HS-27A (cell line): ENCODE measurements at regions not wholly inside any gene's neighbourhood (a gene's known extent, or its start where the extent isn't known, plus 50 kb on each side); places are given as distances from the start of the nearest gene placed in this dataset.

Experiments
- DNase-seq: peaks from one replicate; pipeline ENCODE4 v3.0.0-alpha.2; 2012; ENCODE audit warnings: low read depth, missing footprints

DNA sequence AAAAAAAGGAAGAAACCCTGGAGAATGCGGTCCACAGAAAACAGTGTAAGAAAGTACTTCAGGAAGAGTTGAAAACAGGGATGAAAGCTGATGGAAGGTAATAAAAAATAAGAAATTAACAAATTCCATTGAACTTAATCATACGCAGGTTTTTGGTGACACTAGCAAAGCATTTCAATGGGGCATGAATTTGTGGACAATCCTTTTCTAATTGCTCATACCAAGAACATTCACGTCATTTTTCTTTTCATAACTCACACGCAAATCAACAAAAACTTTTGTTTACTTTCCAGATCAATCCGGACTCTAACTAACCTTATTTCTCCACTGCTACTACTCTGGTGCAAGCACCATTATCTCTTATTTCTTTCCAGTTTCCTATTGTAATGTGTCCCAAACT, 1195.0 kb downstream of the SLITRK5 start:
- DNase-seq: no peak

DNA sequence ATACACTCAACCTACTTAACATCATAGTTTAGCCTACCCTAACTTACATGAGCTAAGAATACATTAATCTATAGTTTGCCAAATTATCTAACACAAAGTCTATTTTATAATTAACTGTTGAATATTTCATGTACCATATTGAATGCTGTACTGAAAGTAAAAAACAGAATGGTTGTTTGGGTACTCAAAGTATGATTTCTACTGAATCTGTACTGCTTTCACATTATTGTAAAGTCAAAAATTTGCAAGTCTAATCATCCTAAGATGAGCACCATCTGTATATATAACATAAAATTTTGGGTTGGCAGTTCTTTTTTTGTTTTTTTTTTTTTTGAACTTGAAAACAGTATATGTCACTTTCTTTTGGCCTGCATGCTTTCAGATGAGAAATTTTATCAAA, 1212.6 kb downstream of the SLITRK5 start:
- no peak for DNase-seq

DNA sequence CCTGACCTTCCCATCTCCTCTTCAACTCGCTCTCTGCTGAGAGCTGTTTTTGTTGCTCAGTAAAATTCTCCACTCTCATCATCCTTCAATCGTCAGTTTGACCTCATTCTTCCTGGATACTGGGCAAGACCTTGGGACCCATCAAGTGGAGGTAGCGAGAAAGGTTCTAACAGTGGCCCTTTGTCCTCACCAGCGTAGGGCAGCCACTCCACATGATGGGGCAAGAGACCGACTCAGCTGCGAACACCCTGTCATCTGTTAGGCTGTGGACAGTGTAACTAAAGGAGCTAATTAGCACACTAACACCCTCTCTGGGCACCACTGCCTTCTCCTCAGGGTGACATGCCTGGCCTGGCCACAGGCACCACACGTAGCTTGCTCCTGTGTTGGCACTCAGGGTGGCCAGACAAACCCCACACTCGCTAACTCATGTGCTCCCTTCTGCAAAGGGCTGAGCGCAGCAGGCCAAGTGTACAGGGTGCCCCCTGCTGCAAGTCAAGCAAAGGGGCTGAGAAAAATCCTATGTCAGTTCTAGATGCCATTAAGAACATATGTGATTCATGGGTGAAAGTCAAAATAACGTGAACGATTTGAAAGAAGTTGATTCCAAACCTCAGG, 1216.0 kb downstream of the SLITRK5 start:
- no peak for DNase-seq

DNA sequence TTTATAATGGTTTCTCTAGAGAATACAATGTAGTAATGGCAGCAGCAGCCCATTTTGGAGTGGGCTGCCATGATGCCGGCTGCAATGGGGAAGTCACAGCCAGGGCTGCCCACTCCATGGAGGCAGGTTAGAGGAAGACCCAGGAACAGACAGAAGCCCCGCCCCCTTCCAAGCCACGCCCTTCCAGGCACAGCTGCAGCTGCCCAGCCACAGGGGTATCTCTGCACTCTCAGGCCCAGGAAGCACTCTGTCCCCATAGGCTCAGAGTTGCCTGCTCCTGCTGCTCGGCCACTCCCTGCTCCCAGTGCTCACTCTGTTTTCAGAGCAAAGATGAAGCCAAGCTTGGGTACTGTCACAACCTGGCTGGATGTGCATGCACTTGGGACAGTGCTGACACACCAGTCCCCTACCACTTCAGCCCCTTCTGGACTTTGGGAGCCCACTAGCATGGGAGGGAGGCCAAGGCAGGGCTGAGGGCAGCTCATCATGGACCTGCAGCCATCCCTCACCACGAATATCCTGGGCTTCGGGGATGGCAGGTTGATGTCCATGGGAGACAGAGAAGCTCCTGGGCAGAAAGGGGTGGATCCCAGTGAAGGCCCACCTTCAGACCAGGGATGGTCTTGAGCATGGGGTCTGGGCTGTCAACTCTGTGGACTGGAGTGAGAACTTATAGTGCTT, 1224.2 kb downstream of the SLITRK5 start:
- DNase-seq: no peak

DNA sequence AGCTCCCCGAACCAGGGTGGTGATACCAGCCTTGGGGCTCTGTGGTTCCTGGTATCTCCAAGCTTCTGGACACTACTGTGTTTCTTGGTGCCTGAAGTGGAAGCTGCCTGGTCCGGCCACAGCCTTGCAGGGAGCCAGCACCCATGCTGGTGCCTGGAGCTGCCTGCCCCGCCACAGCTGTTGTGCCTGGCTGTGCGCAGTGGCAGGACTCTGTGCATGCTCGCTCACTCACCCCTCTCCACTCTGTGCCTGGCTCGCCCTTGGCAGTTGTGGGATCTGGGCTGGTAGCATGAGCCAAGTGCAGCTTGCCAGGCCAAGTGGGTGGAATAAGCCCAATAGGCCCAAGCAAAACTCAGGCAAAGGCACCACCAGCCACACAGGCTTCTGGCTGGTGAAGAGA, 1225.3 kb downstream of the SLITRK5 start:
- no peak for DNase-seq

DNA sequence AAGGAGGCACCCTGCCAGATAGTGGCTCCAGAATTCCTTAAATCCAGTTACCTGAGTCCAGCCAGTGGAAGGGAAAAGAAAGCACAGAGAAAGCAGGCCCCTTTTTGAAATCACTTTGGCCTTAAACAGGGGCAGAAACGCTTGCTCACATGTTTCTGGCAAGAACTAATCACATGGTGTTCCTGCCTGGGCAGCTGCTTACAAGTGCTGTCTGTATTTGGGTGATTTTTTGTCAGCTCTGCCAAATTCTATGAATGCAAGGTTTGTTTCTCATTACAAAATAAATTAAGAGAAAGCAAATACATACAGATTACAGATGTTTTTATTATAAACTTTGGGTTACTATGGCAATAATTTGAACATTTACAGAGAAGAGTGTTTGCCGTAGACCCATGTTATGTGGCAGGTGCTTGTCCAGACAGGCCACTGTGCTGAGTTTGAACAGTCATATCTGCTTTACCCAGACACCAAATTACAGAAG, 1237.8 kb downstream of the SLITRK5 start:
- DNase-seq: no peak

DNA sequence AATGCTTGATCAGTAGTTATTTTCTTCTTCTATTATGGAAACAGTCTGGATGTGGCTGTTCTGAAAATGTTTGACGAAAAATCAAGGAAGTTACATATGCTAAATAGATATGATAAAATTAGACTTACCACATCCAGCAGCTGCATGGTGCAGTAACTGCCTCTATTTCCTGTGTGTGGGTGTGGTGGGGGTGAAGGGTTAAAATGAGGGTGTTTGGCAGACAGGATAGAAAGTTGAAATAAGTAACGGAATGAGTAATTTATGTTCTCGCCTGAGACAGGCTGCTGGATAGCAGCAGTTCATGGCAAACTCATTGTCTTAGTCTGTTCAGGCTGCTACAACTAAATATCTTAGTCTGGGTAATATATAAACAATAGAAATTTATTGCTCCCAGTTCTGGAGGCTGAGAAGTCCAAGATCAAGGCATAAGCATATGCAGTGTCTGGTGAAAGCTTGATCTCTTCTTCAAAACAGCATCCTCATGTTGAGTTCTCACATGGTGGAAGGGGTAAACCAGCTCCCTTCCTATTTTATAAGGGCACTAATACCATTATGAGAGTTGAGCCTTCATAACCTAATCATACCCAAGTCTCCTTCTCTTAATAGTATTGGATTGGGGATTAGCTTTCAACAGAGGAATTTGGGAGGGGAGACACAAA, 1248.9 kb downstream of the SLITRK5 start:
- no peak for DNase-seq

DNA sequence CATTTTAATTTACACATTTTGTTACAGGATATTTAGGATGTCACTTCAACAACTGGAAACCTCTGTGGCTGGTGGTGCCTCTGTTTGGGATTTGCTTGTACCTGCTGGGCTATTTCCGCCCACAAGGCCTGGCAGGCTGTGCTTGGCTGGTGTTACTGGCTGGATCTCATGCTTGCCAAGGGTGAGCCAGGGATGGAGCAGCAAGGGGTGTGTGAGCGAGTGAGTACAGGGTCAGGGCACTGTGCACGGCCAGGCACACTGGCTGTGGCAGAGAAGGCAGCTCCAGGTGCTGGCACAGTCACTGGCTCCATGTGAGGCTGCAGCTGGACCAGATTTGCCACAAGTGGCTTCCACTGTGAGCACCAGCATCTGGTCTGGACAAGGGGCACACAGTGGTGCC, 1254.8 kb downstream of the SLITRK5 start:
- DNase-seq: no peak

DNA sequence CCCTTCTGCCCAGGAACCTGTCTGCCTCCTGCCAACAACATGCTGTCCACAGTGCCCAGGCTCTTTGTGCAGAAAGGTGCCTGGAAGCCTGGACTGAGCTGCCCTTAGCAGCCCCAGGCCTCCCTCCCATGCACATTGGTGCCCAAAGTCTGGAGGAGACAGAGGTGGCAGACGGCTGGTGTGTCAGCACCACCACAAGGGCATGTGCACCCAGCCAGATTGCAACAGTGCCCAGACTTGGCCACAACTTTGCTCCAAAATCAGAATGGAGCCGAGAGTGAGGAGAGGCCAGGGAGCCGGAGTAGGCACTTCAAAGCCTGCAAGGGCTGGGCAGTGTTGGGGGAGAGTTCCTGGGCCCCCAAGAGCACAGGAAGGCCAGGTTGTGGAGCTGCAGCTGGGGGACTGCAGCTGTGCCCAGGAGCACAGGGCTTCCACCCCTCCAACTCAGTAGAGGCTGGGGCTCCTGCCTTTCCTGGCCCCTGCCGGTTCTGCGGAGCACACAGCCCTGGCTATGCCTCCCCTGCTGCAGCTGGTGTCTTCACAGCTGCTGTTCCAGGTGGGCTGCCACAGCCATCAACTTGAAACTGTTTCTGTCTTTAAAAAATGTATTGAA, 1255.8 kb downstream of the SLITRK5 start:
- DNase-seq: no peak

DNA sequence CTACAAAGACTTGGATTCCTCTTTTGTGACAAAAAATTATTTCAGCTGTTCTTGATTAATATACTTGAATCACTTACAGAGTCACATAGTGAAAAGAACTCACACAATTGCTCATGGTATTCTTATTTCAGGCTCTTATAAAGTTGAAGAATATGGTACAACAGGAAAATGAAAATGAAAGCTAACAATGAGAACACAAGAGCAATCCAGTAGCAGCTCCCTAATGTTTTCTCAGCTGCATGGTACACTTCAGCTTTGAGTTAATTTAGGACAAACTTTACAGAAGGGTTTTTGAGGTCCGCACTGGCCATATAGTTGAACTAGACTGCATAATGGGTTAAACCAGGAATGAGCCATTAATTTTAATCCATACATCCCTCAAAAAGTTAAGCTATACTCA, 1261.8 kb downstream of the SLITRK5 start:
- no peak for DNase-seq

DNA sequence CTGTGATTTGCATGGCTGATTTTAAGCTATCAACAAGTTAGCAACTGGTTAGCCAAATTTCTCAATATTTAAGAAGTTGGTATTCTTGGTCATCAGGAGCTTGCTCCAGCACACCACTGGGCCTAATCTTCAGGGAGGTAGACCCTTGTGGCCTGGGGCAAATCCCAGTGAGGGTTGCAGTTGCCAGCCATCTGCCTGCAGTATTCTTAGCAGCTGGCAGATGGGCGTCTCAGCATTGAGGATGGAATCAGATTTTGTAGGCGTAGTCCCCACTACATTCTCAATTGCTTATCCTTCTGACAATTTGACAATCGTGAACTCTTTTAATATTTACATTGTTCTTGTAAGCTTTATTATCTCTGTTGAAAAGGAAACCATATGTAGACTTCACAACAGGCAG, 1266.2 kb downstream of the SLITRK5 start:
- no peak for DNase-seq

DNA sequence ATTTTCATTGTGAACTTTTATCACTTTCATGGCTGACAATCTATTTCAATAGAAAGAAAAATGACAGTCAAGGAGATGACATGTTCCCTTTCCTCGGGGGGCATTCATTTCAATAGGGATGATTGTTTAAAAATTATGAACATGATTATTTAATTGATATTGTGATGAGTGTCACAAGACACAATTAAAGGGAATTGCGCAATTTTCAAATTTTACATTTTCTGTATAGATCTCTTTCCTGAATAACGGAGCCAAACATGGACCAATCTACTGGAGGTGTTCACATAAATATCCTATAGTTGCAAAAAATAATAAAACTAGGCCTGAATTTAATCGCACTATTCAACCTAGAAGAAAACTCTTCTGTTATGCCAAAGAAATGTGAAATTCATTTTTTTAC, 1274.6 kb downstream of the SLITRK5 start:
- no peak for DNase-seq

DNA sequence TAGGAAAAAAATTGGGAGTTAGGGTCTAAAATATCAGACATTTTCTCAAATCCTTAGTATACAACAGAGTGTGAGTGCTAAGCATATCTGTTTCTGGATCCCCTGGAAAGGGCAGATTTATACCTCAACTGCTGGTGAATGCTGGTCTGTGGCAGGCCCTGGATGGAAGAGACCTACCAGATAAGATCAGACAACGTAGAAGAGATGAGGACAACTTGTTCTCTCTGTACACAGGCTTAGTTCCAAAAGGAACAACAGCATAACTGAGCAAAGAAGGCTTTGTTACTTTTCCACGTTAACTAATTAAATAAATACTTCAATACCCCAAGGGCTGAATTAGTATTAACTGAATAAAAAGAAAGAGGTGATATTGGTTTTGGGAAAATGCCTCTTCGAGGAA, 1277.3 kb downstream of the SLITRK5 start:
- DNase-seq: no peak

DNA sequence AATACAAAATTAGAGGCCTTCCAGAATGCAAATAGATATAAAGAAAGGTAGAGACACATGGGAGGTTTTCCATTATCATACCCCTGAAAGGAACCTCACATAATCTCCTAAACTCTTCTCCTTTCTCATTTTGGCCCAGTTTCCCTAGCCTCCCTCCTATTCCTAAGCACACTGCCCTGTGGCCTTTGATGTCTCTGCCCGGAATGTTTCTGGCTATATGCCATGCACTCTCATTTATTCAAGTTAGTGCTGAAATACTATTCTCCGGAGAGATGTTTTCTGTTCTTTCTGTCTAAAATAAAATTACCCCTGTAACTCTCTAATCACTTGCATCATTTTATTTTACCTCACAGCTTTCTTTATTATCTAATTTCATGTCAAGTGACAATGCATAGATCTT, 1287.7 kb downstream of the SLITRK5 start:
- DNase-seq: no peak

DNA sequence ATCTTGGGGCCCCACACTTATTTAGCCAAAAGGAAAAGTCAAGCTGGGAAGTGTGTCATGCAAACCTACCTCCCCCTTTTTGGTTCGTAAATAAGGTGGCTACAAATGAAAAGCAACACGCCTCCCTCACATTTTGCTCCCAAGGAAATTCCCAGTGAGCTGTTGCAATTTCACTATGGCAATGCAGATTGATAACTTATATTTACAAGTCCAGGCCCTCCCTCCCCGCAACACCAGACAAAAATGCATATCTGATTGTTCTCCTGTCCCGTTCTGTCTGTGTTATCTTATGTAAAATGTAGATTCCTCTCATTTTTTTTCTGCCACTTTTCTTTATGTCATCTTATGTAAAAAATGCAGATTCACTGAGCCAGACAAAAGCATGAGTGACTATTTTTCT, 1305.3 kb downstream of the SLITRK5 start:
- no peak for DNase-seq

DNA sequence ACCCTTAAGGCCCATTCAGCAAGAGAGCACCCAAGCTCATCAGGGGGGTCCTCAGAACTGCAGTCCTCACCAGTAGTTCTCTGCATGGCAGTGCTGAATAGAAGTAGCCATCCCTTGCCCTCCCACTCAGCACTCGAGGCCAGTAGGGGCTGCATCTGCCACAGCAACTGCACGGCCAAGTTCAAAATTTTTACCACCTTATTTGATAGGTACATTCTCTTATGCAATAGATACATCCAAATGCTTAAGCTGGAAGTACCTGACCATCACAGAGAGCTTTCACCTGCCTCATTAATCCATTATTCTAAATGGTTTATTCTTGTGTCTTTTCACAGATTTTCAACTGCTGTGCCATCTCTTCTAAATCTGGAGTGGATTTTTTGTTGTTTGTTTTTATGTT, 1307.4 kb downstream of the SLITRK5 start:
- DNase-seq: no peak

DNA sequence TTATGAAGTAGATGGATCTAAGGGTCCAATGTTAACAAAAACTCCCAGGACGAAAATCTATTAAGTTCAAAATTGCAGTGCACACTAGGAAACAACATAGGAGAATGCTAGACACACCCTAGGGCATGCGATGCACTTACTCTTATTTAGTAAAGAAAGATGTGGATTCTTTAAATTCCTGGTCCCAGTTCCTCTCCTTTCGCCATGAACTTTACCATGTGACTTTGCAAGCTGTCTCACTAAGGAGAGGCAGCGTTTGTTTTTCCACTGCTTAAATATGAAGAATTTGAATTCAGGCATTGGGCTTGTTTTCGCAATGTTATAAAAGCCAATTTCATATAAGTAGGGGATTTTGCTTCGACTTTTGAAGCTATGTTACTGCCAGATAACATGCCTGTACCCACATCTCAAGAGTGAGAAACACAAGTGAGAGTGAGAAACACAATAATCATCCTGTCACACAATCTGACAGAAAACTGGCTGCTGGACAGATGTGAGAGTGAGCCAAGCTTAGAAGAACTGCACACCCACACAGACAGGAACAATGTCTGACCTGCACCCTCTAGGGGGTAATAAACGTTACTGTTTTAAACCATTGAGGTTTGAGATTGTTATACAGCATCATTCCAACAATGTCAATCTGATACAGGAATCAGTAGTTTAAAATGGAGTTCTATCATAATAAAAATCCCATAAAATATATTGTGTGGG, 1308.4 kb downstream of the SLITRK5 start:
- no peak for DNase-seq

DNA sequence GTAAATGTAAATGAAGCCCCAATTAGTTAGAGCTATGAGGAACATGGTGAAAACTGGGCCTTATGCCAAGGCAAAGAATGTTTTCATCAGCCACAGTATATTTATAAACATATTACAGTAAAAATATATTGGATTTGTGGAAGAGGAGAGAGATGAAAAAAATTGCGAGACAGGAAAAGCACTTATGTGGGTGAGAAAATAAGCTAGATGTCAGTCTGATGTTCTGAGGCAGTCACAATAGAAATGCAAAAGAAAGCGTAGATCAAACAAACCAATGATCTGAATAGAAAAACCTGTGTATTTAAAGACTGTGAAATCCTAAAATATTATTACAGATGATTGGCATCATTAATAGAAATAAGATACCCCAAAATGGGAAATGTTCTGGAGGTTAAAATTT, 1332.5 kb downstream of the SLITRK5 start:
- no peak for DNase-seq

DNA sequence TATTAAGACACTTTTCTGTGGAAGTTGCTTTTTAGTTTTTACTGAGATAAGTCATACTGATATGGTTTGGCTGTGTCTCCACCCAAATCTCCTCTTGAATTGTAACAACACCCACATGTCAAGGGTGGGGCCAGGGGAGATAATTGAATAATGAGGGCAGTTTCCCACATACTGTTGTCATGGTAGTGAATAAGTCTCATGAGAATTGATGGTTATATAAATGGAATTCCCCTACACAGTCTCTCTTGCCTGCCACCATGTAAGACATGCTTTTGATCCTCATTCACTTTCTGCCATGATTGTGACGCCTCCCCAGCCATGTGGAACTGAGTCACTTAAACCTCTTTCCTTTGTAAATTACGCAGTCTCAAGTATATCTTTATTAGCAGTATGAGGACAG, 1340.4 kb downstream of the SLITRK5 start:
- DNase-seq: no peak

DNA sequence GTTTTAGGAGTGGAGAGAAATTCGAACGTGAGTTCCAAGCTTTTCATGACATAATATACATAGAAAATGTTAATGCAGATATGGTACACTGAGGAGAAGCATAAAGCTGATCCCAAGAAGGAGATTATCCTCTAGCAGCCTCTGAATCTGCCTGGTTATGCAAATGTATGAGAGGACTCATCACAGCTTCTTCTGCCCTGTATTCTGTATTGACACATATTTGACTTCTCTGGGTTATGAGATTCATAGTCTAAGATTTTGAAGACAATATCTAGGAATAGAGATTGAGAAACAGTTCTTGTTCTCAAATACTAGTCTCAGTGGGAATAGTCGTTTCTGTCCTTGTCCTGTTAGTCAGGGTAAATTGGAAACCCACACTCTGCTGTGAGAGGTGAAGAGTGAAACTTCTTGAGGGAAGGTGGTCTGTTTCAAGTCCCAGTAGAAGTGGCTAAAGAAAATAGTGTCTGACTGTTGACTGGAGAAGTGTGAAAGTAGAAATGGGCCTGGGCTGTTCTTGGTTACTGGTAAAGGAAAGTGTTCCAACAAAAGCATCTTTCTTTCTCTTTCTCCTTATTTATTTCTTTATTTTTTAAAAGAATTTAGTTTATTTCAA, 1356.6 kb downstream of the SLITRK5 start:
- DNase-seq: no peak

DNA sequence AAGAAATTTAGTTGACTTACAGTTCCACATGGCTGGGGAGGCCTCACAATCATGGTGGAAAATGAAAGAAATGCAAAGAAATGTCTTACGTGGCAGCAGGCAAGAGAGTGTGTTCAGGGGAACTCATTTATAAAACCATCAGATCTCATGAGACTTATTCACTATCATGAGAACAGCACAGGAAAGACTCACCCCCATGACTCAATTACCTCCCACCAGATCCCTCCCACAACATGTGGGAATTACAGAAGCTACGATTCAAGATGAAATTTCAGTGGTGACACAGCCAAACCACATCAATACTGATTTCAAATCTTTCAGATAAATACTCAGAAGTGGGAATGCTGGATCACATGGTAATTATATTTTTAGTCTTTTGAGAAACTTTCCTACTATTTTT, 1357.9 kb downstream of the SLITRK5 start:
- no peak for DNase-seq

DNA sequence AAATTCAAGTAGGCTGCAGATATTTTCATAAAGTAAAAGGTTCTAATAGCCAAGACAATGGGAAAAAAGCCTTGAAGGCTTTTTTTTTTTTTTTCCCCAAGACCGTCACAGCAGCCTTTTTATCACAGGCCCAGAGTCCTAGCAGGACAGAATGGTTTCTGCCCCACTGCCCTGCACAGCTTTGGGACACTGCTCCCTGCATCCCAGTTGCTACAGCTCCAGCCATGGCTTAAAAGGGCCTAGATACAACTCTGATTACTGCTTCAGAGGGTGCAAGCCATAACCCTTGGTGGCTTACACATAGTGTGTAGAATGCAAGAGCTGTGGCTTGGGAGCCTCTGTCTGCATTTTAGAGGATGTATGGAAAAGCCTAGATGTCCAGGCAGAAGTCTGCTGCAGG, 1362.8 kb downstream of the SLITRK5 start:
- no peak for DNase-seq
